Smooth muscle cell (in vitro differentiated cells): ENCODE measurements at regions not wholly inside any gene's neighbourhood (a gene's known extent, or its start where the extent isn't known, plus 50 kb on each side); places are given as distances from the start of the nearest gene placed in this dataset.
A peak's percentile ranks its signal among the peaks of the same experiment; 100 is the strongest.

Experiments
- DNase-seq: peaks from one replicate; lab custom pipeline; 2025; ENCODE audit not compliant: unreplicated experiment; lab: John Stamatoyannopoulos, UW
- H2AFZ ChIP-seq: fragments of 200-600 bp; sonication (generic); 2 replicates; pipeline ENCODE4 v1.6.0; 2016; ENCODE audit warnings: antibody characterized with exemption, low read depth, mild to moderate bottlenecking
- H3F3A ChIP-seq: fragments of 200-600 bp; sonication (generic); 2 replicates; pipeline ENCODE4 v1.6.0; 2017; ENCODE audit warnings: antibody characterized with exemption, low read depth
- H3K27ac ChIP-seq: fragments of 200-600 bp; sonication (generic); 2 replicates; pipeline ENCODE4 v1.5.1; 2016; ENCODE audit warnings: low read depth, mild to moderate bottlenecking
- H3K27me3 ChIP-seq: fragments of 200-600 bp; sonication (generic); 2 replicates; pipeline ENCODE4 v1.6.1; 2016; ENCODE audit warnings: low read depth, mild to moderate bottlenecking
- H3K36me3 ChIP-seq: fragments of 200-600 bp; sonication (generic); 2 replicates; pipeline ENCODE4 v1.5.1; 2016; ENCODE audit warnings: low read depth
- H3K4me1 ChIP-seq: fragments of 200-600 bp; sonication (generic); 2 replicates; pipeline ENCODE4 v1.5.1; 2016; ENCODE audit warnings: low read depth
- H3K4me2 ChIP-seq: fragments of 200-600 bp; sonication (generic); 2 replicates; pipeline ENCODE4 v1.6.0; 2016; ENCODE audit warnings: mild to moderate bottlenecking
- H3K4me3 ChIP-seq: fragments of 200-600 bp; sonication (generic); 2 replicates; pipeline ENCODE4 v1.5.1; 2016; ENCODE audit warnings: mild to moderate bottlenecking
- H3K79me2 ChIP-seq: fragments of 200-600 bp; sonication (generic); 2 replicates; pipeline ENCODE4 v1.6.0; 2016; ENCODE audit warnings: low read depth, mild to moderate bottlenecking
- H3K9ac ChIP-seq: fragments of 200-600 bp; sonication (generic); 2 replicates; pipeline ENCODE4 v1.6.0; 2016; ENCODE audit warnings: low read depth
- H3K9me3 ChIP-seq: fragments of 200-600 bp; sonication (generic); replicated peaks from 2 replicates; pipeline ENCODE4 v1.5.1; 2016; ENCODE audit warnings: low read depth
- H4K20me1 ChIP-seq: fragments of 200-600 bp; sonication (generic); 2 replicates; pipeline ENCODE4 v1.6.0; 2016; ENCODE audit warnings: low read depth
- WGBS: methylation state at CpG from one replicate; pipeline ENCODE4 v1.1.7; 2016; ENCODE audit warnings: low lambda C conversion rate; 5-methylcytosine and 5-hydroxymethylcytosine counted together
- TF ChIP-seq, protein P1 (sequence below): fragments of 200-600 bp; sonication (generic); IDR thresholded peaks from 2 replicates; pipeline ENCODE4 v1.5.1; 2017; ENCODE audit warnings: borderline replicate concordance, mild to moderate bottlenecking, antibody characterized with exemption; ENCODE audit not compliant: insufficient read depth, poor library complexity, severe bottlenecking

DNA sequence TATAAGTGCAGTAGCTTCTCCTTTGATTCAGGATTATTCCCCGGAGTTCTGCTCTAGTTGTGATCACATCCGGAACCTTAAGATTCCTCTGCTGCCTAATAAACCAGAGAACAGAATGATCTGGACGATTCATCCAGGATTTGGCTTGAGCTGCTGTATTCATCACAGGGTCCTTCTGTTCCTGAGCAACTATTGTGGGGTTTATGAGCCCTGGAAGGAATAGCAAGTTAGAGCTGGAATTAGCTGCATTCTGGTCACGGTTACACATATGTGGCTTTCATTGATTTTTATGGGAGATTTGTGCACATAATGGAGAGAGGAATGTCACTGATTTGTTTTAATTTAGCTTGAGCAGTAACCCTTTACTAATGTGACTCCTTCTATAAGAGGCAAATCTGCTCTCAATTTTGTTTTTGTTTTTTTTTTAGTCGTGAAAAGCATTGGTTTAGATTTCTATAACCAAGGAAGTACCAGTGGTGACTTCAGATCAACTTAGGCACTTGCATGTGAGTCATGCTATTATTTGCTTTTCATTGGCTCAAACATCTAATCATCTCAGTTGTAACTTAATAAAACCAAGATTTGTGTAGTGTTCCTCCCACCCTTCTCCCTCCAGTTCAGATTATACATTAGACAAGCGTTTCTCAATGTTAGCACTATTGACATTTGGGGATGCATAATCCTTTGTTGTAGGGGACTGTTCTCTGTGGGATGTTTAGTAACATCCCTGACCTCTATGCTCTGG, 148.5 kb downstream of the OTOL1 start:
- no peak for DNase-seq
- H3K9ac ChIP-seq, result no peak overlapping the region

DNA sequence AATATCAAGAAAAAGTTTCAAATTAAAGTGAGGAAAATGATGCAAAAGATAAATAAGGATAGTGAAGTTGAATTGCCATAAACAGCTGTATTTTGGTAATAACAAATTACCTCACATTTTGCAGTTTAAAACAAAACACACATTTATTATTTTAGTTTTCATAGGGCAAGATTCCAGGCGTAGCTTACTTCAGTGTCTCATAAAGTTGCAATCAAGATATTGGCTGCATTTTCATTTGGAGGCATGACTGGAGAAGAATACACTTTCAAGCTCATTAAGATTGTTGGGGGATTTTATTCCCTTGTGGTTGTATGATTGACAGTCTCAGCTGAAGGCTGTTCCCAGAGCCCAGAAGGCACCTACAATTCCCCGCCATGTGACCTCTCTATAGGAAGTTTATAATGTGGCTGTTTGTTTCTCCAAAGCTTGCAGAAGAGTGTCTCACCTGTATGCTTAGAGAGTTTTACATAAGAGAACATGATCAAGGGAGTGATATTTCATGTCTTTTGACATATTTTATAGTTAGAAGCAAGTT, 151.4 kb downstream of the OTOL1 start:
- TF ChIP-seq, protein P1, sequence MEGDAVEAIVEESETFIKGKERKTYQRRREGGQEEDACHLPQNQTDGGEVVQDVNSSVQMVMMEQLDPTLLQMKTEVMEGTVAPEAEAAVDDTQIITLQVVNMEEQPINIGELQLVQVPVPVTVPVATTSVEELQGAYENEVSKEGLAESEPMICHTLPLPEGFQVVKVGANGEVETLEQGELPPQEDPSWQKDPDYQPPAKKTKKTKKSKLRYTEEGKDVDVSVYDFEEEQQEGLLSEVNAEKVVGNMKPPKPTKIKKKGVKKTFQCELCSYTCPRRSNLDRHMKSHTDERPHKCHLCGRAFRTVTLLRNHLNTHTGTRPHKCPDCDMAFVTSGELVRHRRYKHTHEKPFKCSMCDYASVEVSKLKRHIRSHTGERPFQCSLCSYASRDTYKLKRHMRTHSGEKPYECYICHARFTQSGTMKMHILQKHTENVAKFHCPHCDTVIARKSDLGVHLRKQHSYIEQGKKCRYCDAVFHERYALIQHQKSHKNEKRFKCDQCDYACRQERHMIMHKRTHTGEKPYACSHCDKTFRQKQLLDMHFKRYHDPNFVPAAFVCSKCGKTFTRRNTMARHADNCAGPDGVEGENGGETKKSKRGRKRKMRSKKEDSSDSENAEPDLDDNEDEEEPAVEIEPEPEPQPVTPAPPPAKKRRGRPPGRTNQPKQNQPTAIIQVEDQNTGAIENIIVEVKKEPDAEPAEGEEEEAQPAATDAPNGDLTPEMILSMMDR, result no peak
- no peak overlapping the region for H3K9ac ChIP-seq
- 90% methylated on average over 2 of the region's 2 CpGs for WGBS
- no peaks in the 10 kb centered on the region for H3K79me2 ChIP-seq
- H3K27me3 ChIP-seq, result no peaks in the 10 kb centered on the region
- H3K4me1 ChIP-seq, result no peaks in the 10 kb centered on the region
- H3K36me3 ChIP-seq, result no peaks in the 10 kb centered on the region
- H4K20me1 ChIP-seq, result no peaks in the 10 kb centered on the region
- H2AFZ ChIP-seq, result no peak overlapping the region
- no peak overlapping the region for H3K27ac ChIP-seq
- no peak overlapping the region for H3K4me2 ChIP-seq
- H3F3A ChIP-seq, result no peaks in the 10 kb centered on the region
- no peaks in the 10 kb centered on the region for H3K9me3 ChIP-seq
- H3K4me3 ChIP-seq, result no peak overlapping the region
- no peak for DNase-seq

More for the DNA sequence above, 148.5 kb downstream of the OTOL1 start:
- H3K27me3 ChIP-seq, result no peaks in the 10 kb centered on the region
- no peak overlapping the region for H3K27ac ChIP-seq
- H3K4me1 ChIP-seq, result no peaks in the 10 kb centered on the region
- H3K9me3 ChIP-seq, result no peaks in the 10 kb centered on the region
- TF ChIP-seq, protein P1, result no peak
- no peaks in the 10 kb centered on the region for H3F3A ChIP-seq
- H3K4me2 ChIP-seq, result no peak overlapping the region
- no peak overlapping the region for H3K4me3 ChIP-seq
- no peaks in the 10 kb centered on the region for H3K36me3 ChIP-seq
- WGBS, result 66% methylated on average over 6 of the region's 6 CpGs
- no peaks in the 10 kb centered on the region for H4K20me1 ChIP-seq
- H2AFZ ChIP-seq, result peak overlapping the region; percentile 33
- H3K79me2 ChIP-seq, result no peaks in the 10 kb centered on the region

DNA sequence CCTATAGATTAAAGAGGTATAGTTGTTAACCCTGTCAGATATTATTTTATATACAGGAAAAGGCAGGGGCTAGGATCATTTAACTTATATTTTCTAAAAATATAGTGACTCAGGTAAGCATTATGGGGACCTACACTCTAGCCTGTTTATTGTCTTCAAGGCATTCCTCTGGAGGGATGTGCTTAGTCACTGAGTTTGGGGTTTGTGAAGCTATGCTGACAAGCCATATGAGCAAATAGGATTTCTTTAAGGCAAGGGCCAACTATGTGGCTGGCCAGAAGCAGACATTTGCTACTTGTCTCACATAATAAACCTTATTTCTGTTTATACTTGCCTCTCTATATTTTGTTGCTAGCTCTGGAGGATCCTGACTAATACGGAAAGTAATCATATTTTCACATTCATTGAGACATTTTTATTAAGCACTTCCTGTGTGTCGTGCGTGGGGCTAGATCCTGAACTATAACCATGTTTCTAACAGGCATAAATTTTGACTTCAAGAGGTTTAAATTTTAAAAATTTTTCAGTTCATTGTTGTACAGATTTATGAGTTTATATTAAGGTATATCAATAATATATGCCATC, 153.4 kb downstream of the OTOL1 start:
- H3K36me3 ChIP-seq, result no peaks in the 10 kb centered on the region
- H3K4me1 ChIP-seq, result no peaks in the 10 kb centered on the region
- H4K20me1 ChIP-seq, result no peaks in the 10 kb centered on the region
- no peaks in the 10 kb centered on the region for H3F3A ChIP-seq
- H3K9me3 ChIP-seq, result no peaks in the 10 kb centered on the region
- H3K9ac ChIP-seq, result no peak overlapping the region
- H3K27ac ChIP-seq, result no peak overlapping the region
- WGBS, result 57% methylated on average over 3 of the region's 3 CpGs
- no peak for DNase-seq
- H3K4me2 ChIP-seq, result no peak overlapping the region
- H3K79me2 ChIP-seq, result no peaks in the 10 kb centered on the region
- no peak overlapping the region for H2AFZ ChIP-seq
- no peaks in the 10 kb centered on the region for H3K27me3 ChIP-seq
- no peak overlapping the region for H3K4me3 ChIP-seq
- TF ChIP-seq, protein P1, result no peak
